H9 (cell line): ENCODE measurements at regions not wholly inside any gene's neighbourhood (a gene's known extent, or its start where the extent isn't known, plus 50 kb on each side); places are given as distances from the start of the nearest gene placed in this dataset.

Experiments
- DNase-seq: peaks from one replicate; pipeline ENCODE4 v3.0.0-alpha.2; 2017
- H2AFZ ChIP-seq: one replicate; pipeline ENCODE4 v1.6.1; 2013; ENCODE audit warnings: mild to moderate bottlenecking, low read length, control low read depth, moderate library complexity
- H2AK5ac ChIP-seq: 2 replicates; pipeline ENCODE4 v1.6.1; 2013; ENCODE audit warnings: low read length, control low read depth, mixed read lengths; ENCODE audit not compliant: insufficient read length
- H2BK120ac ChIP-seq: one replicate; pipeline ENCODE4 v1.6.1; 2013; ENCODE audit warnings: low read depth, mild to moderate bottlenecking, low read length, control low read depth, inconsistent platforms; ENCODE audit not compliant: poor library complexity, severe bottlenecking
- H2BK12ac ChIP-seq: 2 replicates; pipeline ENCODE4 v1.6.1; 2013; ENCODE audit warnings: low read length, control low read depth, mixed read lengths, low read depth; ENCODE audit not compliant: insufficient read length
- H2BK15ac ChIP-seq: 2 replicates; pipeline ENCODE4 v1.6.1; 2013; ENCODE audit warnings: low read depth, low read length, control low read depth
- H2BK20ac ChIP-seq: one replicate; pipeline ENCODE4 v1.6.1; 2013; ENCODE audit warnings: low read depth, mild to moderate bottlenecking, low read length, control low read depth, inconsistent platforms; ENCODE audit not compliant: poor library complexity, severe bottlenecking
- H2BK5ac ChIP-seq: 2 replicates; pipeline ENCODE4 v1.6.1; 2013; ENCODE audit warnings: low read length, control low read depth, mixed read lengths; ENCODE audit not compliant: insufficient read length
- H3K14ac ChIP-seq: 2 replicates; pipeline ENCODE4 v1.6.1; 2013; ENCODE audit warnings: low read length, control low read depth; ENCODE audit not compliant: insufficient read depth
- H3K18ac ChIP-seq: 2 replicates; pipeline ENCODE4 v1.6.1; 2013; ENCODE audit warnings: low read depth, mild to moderate bottlenecking, mixed read lengths, low read length, control low read depth; ENCODE audit not compliant: insufficient read length
- H3K23ac ChIP-seq: 2 replicates; pipeline ENCODE4 v1.6.1; 2013; ENCODE audit warnings: low read length, control low read depth, mixed read lengths, low read depth; ENCODE audit not compliant: insufficient read length
- H3K23me2 ChIP-seq: 2 replicates; pipeline ENCODE4 v1.6.1; 2013; ENCODE audit warnings: low read depth, mild to moderate bottlenecking, mixed read lengths, low read length, control low read depth; ENCODE audit not compliant: insufficient read length, poor library complexity, severe bottlenecking
- H3K27ac ChIP-seq: 2 replicates; pipeline ENCODE4 v1.5.1; 2013; ENCODE audit warnings: low read length, control low read depth, mixed read lengths, low read depth; ENCODE audit not compliant: insufficient read length
- H3K27me3 ChIP-seq: 2 replicates; pipeline ENCODE4 v1.6.1; 2013; ENCODE audit warnings: low read length, control low read depth, inconsistent platforms; ENCODE audit not compliant: insufficient read depth
- H3K4ac ChIP-seq: 2 replicates; pipeline ENCODE4 v1.6.1; 2013; ENCODE audit warnings: low read depth, mild to moderate bottlenecking, control low read depth, inconsistent platforms, low read length, moderate library complexity
- H3K4me1 ChIP-seq: 2 replicates; pipeline ENCODE4 v1.6.1; 2013; ENCODE audit warnings: low read length, control low read depth, inconsistent platforms; ENCODE audit not compliant: insufficient read depth
- H3K4me2 ChIP-seq: 2 replicates; pipeline ENCODE4 v1.6.1; 2013; ENCODE audit warnings: low read length, control low read depth, mixed read lengths; ENCODE audit not compliant: insufficient read length, insufficient read depth
- H3K56ac ChIP-seq: 2 replicates; pipeline ENCODE4 v1.6.1; 2013; ENCODE audit warnings: low read depth, mild to moderate bottlenecking, mixed read lengths, low read length, control low read depth; ENCODE audit not compliant: insufficient read length
- H3K79me1 ChIP-seq: 2 replicates; pipeline ENCODE4 v1.6.1; 2013; ENCODE audit warnings: low read depth, mild to moderate bottlenecking, moderate library complexity, low read length, control low read depth, inconsistent platforms; ENCODE audit not compliant: insufficient read depth, poor library complexity, severe bottlenecking
- H3K79me2 ChIP-seq: 2 replicates; pipeline ENCODE4 v1.6.1; 2013; ENCODE audit warnings: low read length, control low read depth, inconsistent platforms; ENCODE audit not compliant: insufficient read depth
- H3K9ac ChIP-seq: 2 replicates; pipeline ENCODE4 v1.6.1; 2013; ENCODE audit warnings: low read length, control low read depth, mixed read lengths; ENCODE audit not compliant: insufficient read length; ENCODE audit errors: extremely low read depth
- H3K9me3 ChIP-seq: one replicate; pipeline ENCODE4 v1.6.1; 2013; ENCODE audit warnings: low read depth, low read length, inconsistent platforms; ENCODE audit not compliant: control insufficient read depth
- H3T11ph ChIP-seq: one replicate; pipeline ENCODE4 v1.6.1; 2013; ENCODE audit warnings: mild to moderate bottlenecking, low read length, control low read depth, inconsistent platforms
- H4K20me1 ChIP-seq: one replicate; pipeline ENCODE4 v1.6.1; 2013; ENCODE audit not compliant: control insufficient read depth, insufficient read length, insufficient read depth
- H4K5ac ChIP-seq: 2 replicates; pipeline ENCODE4 v1.6.1; 2013; ENCODE audit warnings: low read depth, mild to moderate bottlenecking, mixed read lengths, low read length, control low read depth; ENCODE audit not compliant: insufficient read length
- H4K8ac ChIP-seq: replicated peaks from 2 replicates; pipeline ENCODE4 v1.6.1; 2013; ENCODE audit warnings: low read length, control low read depth, mixed read lengths, low read depth; ENCODE audit not compliant: insufficient read length
- H4K91ac ChIP-seq: 2 replicates; pipeline ENCODE4 v1.6.1; 2013; ENCODE audit warnings: low read depth, mild to moderate bottlenecking, moderate library complexity, mixed read lengths, low read length, control low read depth; ENCODE audit not compliant: insufficient read length
- H3K27ac Mint-ChIP-seq, 3 experiments: 2 replicates in 2 of 3; 3 replicates in 1 of 3; pipeline ENCODE4 v1.8.0; 2020 to 2021; ENCODE audit warnings: mixed read lengths in 3 of 3, mild to moderate bottlenecking in 1 of 3, moderate library complexity in 1 of 3
- H3K27me3 Mint-ChIP-seq: 2 replicates; pipeline ENCODE4 v1.8.0; 2021; ENCODE audit warnings: low read depth, mild to moderate bottlenecking, moderate library complexity, mixed read lengths
- H3K36me3 Mint-ChIP-seq, 3 experiments: 2 replicates in 2 of 3; 3 replicates in 1 of 3; pipeline ENCODE4 v1.8.0; 2020 to 2021; ENCODE audit warnings: low read depth in 3 of 3, mixed read lengths in 3 of 3; ENCODE audit not compliant: insufficient read depth in 1 of 3
- H3K4me1 Mint-ChIP-seq, 2 experiments: 2 replicates each; pipeline ENCODE4 v1.8.0; 2020; ENCODE audit warnings: mixed read lengths in 2 of 2
- H3K4me3 Mint-ChIP-seq, 2 experiments: 2 replicates in 1 of 2; 3 replicates in 1 of 2; pipeline ENCODE4 v1.8.0; 2020 to 2021; ENCODE audit warnings: mild to moderate bottlenecking in 2 of 2, mixed read lengths in 2 of 2, moderate library complexity in 1 of 2
- H3K9me3 Mint-ChIP-seq, 2 experiments: 2 replicates in 1 of 2; 3 replicates in 1 of 2; pipeline ENCODE4 v1.8.0; 2020; ENCODE audit warnings: mild to moderate bottlenecking in 2 of 2, mixed read lengths in 2 of 2, moderate library complexity in 1 of 2
- CTCF ChIP-seq: fragments of 200-600 bp; sonication (generic); conservative IDR thresholded peaks from 3 replicates; pipeline ENCODE4 v1.8.0; 2021; ENCODE audit warnings: antibody characterized with exemption, mild to moderate bottlenecking
- WGBS: extraction: QIAGEN DNeasy Blood & Tissue Kit; methylation state at CpG from one replicate; pipeline ENCODE4 v1.1.7; 2013; ENCODE audit warnings: missing lambda C conversion rate, low lambda C conversion rate, mixed read lengths; ENCODE audit not compliant: insufficient read length; ENCODE audit errors: extremely low coverage; 5-methylcytosine and 5-hydroxymethylcytosine counted together

GRCh38 chr2:128573531-128573930 is 254.9 kb upstream of the HS6ST1 start:
- no peaks in the 10 kb centered on the region for H3K79me2 ChIP-seq
- WGBS: no CpG with 5 or more reads among the region's 4 CpGs
- no peak overlapping the region for H3T11ph ChIP-seq
- no peaks in the 10 kb centered on the region for H4K20me1 ChIP-seq
- Mint-ChIP-seq H3K27ac (no peak overlapping the region; a peak in 2 of 7 replicates), H3K4me3 (no peak overlapping the region), H3K36me3 (no peaks in the 10 kb centered on the region), H3K9me3 (no peaks in the 10 kb centered on the region), H3K27me3 (no peaks in the 10 kb centered on the region; the same call in none of the 2 replicates), H3K4me1 (peaks cover 1 to 2% of the 10 kb centered on the region in 2 experiments)
- no peak overlapping the region for H2BK20ac ChIP-seq
- H3K18ac ChIP-seq: no peak overlapping the region
- no peak overlapping the region for H3K56ac ChIP-seq
- no peak overlapping the region for H3K14ac ChIP-seq
- TF ChIP-seq CTCF: no peak
- no peak overlapping the region for H4K91ac ChIP-seq
- H3K79me1 ChIP-seq: no peaks in the 10 kb centered on the region
- H2AK5ac ChIP-seq: no peak overlapping the region
- no peak overlapping the region for H3K9ac ChIP-seq
- no peaks in the 10 kb centered on the region for H3K4me1 ChIP-seq
- H2BK5ac ChIP-seq: no peak overlapping the region
- no peak overlapping the region for H4K5ac ChIP-seq
- H4K8ac ChIP-seq: no peak overlapping the region
- H3K4me2 ChIP-seq: no peak overlapping the region
- no peak overlapping the region for H3K27ac ChIP-seq
- DNase-seq: no peak
- no peak overlapping the region for H3K4ac ChIP-seq
- no peaks in the 10 kb centered on the region for H3K23me2 ChIP-seq
- no peak overlapping the region for H2BK120ac ChIP-seq
- no peak overlapping the region for H2BK15ac ChIP-seq
- no peaks in the 10 kb centered on the region for H3K9me3 ChIP-seq
- no peaks in the 10 kb centered on the region for H3K27me3 ChIP-seq
- no peak overlapping the region for H2AFZ ChIP-seq
- H3K23ac ChIP-seq: no peak overlapping the region
- no peak overlapping the region for H2BK12ac ChIP-seq
